Activated B cell treated with CpG ODN at 0.5 μM for 24 hours (primary cell): ENCODE measurements at regions not wholly inside any gene's neighbourhood (a gene's known extent, or its start where the extent isn't known, plus 50 kb on each side); places are given as distances from the start of the nearest gene placed in this dataset.

ENCODE experiments used
- ATAC-seq: fragments of 200-7000 bp; cut with Tn5 transposase; one replicate; pipeline ENCODE4 v1.10.0; 2021; ENCODE audit warnings: low read depth, mild to moderate bottlenecking, moderate library complexity
- CTCF ChIA-PET: fragments of 350-600 bp; sonication (Branson Sonifier 250); formaldehyde crosslinking; loops from one replicate; lab custom pipeline; 2021; ENCODE audit warnings: antibody characterized with exemption; lab: Charles Lee
- POLR2A ChIA-PET: fragments of 350-600 bp; sonication (Branson Sonifier 250); formaldehyde crosslinking; loops from one replicate; lab custom pipeline; 2021; ENCODE audit warnings: antibody characterized with exemption; lab: Charles Lee
- DNase-seq: peaks from one replicate; pipeline ENCODE4 v3.0.0; 2022
- H3K27ac Mint-ChIP-seq: one replicate; pipeline ENCODE4 v1.8.0; 2020; ENCODE audit warnings: mixed read lengths
- H3K27me3 Mint-ChIP-seq: one replicate; pipeline ENCODE4 v1.8.0; 2021; ENCODE audit warnings: mixed read lengths
- H3K36me3 Mint-ChIP-seq: one replicate; pipeline ENCODE4 v1.8.0; 2021; ENCODE audit warnings: low read depth, mixed read lengths
- H3K4me1 Mint-ChIP-seq: one replicate; pipeline ENCODE4 v1.8.0; 2021; ENCODE audit warnings: mixed read lengths
- H3K4me3 Mint-ChIP-seq: one replicate; pipeline ENCODE4 v1.8.0; 2020; ENCODE audit warnings: mild to moderate bottlenecking, mixed read lengths
- H3K9me3 Mint-ChIP-seq: one replicate; pipeline ENCODE4 v1.8.0; 2020; ENCODE audit warnings: mixed read lengths
- intact Hi-C: fragments of 100-400 bp; cut with micrococcal nuclease; formaldehyde crosslinking; loops from one replicate; pipeline ENCODE4 v1.15.1; 2024
- TF ChIP-seq, protein P1 (sequence below): fragments of 200-600 bp; IDR thresholded peaks from one replicate; pipeline ENCODE4 v1.8.0; 2022; ENCODE audit warnings: antibody characterized with exemption, mild to moderate bottlenecking

DNA sequence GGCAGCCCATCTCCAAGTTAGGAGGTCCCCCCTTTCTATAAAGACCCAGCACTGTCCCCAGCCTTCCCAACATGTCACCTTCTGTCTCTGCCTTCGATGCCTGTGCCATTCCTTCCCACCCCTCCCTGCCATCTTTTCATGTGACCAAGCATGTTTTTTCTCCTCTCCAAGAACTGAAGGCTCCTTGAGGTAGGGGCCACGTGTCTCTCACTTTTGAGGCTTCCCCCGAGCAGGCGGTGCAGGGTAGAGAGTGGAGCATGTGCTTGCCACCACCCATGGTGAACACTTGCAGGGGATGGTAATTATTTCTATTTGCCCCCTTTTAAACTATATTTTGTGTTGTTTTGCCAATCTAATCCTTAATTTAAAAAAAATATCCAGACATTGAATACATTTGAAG is 168.4 kb downstream of the ACKR3 start:
- Mint-ChIP-seq H3K9me3 (no peaks in the 10 kb centered on the region), H3K27me3 (peaks cover 2% of the 10 kb centered on the region), H3K4me3 (no peak overlapping the region), H3K27ac (no peak overlapping the region), H3K4me1 (no peaks in the 10 kb centered on the region), H3K36me3 (no peaks in the 10 kb centered on the region)
- POLR2A ChIA-PET = no interaction called here
- intact Hi-C loops = no loop called here
- no peak for DNase-seq
- ATAC-seq = no peak
- TF ChIP-seq, protein P1, sequence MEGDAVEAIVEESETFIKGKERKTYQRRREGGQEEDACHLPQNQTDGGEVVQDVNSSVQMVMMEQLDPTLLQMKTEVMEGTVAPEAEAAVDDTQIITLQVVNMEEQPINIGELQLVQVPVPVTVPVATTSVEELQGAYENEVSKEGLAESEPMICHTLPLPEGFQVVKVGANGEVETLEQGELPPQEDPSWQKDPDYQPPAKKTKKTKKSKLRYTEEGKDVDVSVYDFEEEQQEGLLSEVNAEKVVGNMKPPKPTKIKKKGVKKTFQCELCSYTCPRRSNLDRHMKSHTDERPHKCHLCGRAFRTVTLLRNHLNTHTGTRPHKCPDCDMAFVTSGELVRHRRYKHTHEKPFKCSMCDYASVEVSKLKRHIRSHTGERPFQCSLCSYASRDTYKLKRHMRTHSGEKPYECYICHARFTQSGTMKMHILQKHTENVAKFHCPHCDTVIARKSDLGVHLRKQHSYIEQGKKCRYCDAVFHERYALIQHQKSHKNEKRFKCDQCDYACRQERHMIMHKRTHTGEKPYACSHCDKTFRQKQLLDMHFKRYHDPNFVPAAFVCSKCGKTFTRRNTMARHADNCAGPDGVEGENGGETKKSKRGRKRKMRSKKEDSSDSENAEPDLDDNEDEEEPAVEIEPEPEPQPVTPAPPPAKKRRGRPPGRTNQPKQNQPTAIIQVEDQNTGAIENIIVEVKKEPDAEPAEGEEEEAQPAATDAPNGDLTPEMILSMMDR = no peak
- CTCF ChIA-PET = no interaction called here

DNA sequence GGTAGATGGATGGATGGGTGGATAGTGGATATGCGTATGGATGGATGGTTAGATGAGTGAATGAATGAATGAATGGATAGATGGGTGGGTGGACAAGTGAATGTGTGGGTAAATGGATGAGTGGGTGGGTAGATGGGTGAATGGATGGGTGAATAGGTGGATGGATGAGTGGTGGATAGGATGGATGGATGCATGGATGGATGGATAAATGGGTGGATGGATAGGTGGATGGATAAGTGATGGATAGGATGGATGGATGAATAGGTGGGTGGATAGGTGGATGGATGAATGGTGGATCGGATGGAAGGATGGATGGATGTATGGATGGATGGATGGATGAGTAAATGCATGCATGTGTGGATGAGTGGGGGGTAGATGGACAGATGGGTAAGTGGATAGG is 169.3 kb downstream of the ACKR3 start:
- intact Hi-C loops = no loop called here
- ATAC-seq (no peak), DNase-seq (no peak)
- H3K4me1 Mint-ChIP-seq = no peaks in the 10 kb centered on the region
- H3K27ac Mint-ChIP-seq = no peak overlapping the region
- ChIA-PET CTCF (no interaction called here), POLR2A (no interaction called here)
- TF ChIP-seq, protein P1 = no peak
- no peaks in the 10 kb centered on the region for H3K9me3 Mint-ChIP-seq
- no peak overlapping the region for H3K4me3 Mint-ChIP-seq
- H3K27me3 Mint-ChIP-seq = peaks cover 4% of the 10 kb centered on the region
- H3K36me3 Mint-ChIP-seq = no peaks in the 10 kb centered on the region

DNA sequence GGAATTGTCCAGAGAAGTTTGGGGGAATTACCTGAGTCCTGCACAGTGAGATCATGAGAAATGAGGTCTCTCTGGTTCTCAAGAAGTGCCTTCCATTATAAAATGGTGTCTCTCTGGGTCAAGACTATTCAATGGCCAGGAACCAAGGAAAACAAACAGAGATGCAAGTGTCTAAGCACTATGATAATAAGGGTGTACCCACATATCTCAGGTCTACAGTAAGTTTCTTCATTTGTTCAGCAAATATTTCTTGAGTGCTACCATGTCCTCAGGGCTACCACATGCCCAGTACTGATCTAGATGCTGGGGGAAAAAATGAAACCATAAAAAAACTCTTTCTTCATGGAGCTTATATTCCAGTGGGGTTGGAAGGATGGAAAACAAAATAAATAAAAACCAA is 170.0 kb downstream of the ACKR3 start:
- ATAC-seq (no peak), DNase-seq (no peak)
- POLR2A ChIA-PET = no interaction called here
- intact Hi-C loops = no loop called here
- Mint-ChIP-seq H3K36me3 (no peaks in the 10 kb centered on the region), H3K4me3 (no peak overlapping the region), H3K9me3 (no peaks in the 10 kb centered on the region), H3K27me3 (peaks cover 4% of the 10 kb centered on the region), H3K4me1 (no peaks in the 10 kb centered on the region), H3K27ac (no peak overlapping the region)
- CTCF ChIA-PET = no interaction called here
- TF ChIP-seq, protein P1 = no peak

DNA sequence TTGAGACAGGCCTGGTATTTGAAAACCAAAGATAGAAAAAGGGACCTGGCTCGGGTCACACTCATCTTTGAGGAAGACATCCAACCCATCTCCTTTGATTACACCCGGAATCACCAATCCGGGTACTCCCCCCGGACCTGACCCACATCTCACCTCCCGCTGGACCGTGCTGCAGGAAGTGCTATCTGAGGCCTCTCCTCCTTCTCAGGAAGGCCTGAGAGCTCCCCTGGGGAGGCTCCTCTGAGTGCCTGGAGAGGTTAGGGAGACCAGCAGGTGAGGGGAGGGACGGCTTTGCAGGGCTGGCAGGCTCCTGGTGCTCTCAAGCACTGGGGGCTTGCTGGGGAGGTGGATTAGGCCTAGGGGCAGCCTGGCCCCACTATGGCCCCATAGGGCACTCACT is 170.9 kb downstream of the ACKR3 start:
- H3K4me3 Mint-ChIP-seq = no peak overlapping the region
- ChIA-PET CTCF (no interaction called here), POLR2A (no interaction called here)
- DNase-seq (no peak), ATAC-seq (no peak)
- no peaks in the 10 kb centered on the region for H3K36me3 Mint-ChIP-seq
- no peak overlapping the region for H3K27ac Mint-ChIP-seq
- TF ChIP-seq, protein P1 = no peak
- H3K27me3 Mint-ChIP-seq = peaks cover 5% of the 10 kb centered on the region
- intact Hi-C loops = no loop called here
- H3K9me3 Mint-ChIP-seq = no peaks in the 10 kb centered on the region
- H3K4me1 Mint-ChIP-seq = no peaks in the 10 kb centered on the region

DNA sequence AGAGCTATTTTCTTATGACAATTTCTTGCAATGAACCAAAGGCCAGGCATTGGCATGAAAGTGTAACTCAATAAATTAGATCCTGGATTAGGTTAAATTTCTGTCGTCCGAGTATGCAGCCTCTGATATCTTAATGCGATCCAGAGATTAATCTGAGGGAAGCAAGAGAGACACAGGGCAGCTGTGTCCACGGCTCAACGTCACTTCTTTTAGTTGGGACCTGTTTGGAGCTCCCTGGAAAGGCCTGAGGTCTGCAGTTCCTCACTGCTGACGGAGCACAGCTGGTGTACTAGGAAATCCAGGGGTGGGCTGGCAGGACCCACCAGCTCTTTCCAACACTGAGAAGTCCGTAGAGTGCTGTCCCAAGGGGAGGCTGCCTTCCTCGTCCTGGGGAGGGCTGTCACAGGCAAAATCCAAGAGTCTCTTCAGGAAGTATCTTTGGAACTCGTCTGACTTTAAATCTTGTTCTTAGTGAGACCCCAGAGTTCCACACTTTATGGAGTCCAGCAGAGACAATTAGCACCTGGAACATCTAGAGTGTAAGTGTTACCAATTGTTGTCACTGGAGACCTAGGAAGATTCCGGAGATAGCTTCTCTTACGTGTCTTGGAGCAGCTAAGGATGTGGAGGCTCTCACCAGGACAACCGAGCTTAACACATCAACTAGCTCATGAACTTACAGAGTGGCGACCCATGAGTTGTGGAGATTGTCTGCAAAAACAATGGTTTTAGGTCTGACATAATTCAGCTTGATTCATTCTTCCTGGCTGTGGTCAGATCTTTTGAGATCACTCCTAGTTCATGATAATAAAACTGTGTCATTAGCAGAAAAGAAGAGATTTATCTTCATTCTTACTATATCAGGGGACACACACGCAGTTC is 173.7 kb downstream of the ACKR3 start:
- no peaks in the 10 kb centered on the region for H3K36me3 Mint-ChIP-seq
- H3K4me3 Mint-ChIP-seq = no peak overlapping the region
- H3K27ac Mint-ChIP-seq = no peak overlapping the region
- H3K4me1 Mint-ChIP-seq = no peaks in the 10 kb centered on the region
- DNase-seq (no peak), ATAC-seq (no peak)
- peaks cover 4% of the 10 kb centered on the region for H3K27me3 Mint-ChIP-seq
- ChIA-PET CTCF (no interaction called here), POLR2A (no interaction called here)
- no peaks in the 10 kb centered on the region for H3K9me3 Mint-ChIP-seq
- TF ChIP-seq, protein P1 = no peak
- intact Hi-C loops = no loop called here
